ENCODE measurements at regions not wholly inside any gene's neighbourhood (a gene's known extent, or its start where the extent isn't known, plus 50 kb on each side); places are given as distances from the start of the nearest gene placed in this dataset.

GRCh38 chr7:31236868-31237267 lies 103.7 kb downstream of the NEUROD6 start:
- Histone ChIP-seq H3K36me3 (ENCODE audit: insufficient read depth, low read length) (no peaks in the 10 kb centered on the region), H3K9ac (ENCODE audit: low read length) (no peak overlapping the region), H3K4me1 (ENCODE audit: insufficient read depth, low read length, severe bottlenecking) (no peaks in the 10 kb centered on the region), H2AFZ (ENCODE audit: low read length) (no peak overlapping the region), H3F3A (ENCODE audit: insufficient read depth, low read length) (no peaks in the 10 kb centered on the region), H3K27me3 (ENCODE audit: insufficient read depth, low read length) (no peaks in the 10 kb centered on the region), H4K20me1 (ENCODE audit: insufficient read depth, low read length) (no peaks in the 10 kb centered on the region), H3K9me3 (ENCODE audit: low read length) (no peaks in the 10 kb centered on the region), H3K27ac (ENCODE audit: low read depth, low read length, poor library complexity, severe bottlenecking) (no peak overlapping the region), H3K9me2 (ENCODE audit: low read depth, low read length) (no peaks in the 10 kb centered on the region), H3K79me2 (ENCODE audit: insufficient read depth, low read length) (no peaks in the 10 kb centered on the region), H3K4me3 (ENCODE audit: low read depth, low read length, poor library complexity, severe bottlenecking) (no peak overlapping the region), H3K4me2 (ENCODE audit: low read length) (no peak overlapping the region)
- no peak for TF ChIP-seq EZH2 (IDR thresholded peaks at IDR 0.05; ENCODE audit: borderline replicate concordance, low read length)
- TF ChIP-seq, protein P1, sequence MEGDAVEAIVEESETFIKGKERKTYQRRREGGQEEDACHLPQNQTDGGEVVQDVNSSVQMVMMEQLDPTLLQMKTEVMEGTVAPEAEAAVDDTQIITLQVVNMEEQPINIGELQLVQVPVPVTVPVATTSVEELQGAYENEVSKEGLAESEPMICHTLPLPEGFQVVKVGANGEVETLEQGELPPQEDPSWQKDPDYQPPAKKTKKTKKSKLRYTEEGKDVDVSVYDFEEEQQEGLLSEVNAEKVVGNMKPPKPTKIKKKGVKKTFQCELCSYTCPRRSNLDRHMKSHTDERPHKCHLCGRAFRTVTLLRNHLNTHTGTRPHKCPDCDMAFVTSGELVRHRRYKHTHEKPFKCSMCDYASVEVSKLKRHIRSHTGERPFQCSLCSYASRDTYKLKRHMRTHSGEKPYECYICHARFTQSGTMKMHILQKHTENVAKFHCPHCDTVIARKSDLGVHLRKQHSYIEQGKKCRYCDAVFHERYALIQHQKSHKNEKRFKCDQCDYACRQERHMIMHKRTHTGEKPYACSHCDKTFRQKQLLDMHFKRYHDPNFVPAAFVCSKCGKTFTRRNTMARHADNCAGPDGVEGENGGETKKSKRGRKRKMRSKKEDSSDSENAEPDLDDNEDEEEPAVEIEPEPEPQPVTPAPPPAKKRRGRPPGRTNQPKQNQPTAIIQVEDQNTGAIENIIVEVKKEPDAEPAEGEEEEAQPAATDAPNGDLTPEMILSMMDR (IDR thresholded peaks at IDR 0.05; ENCODE audit: low read length) = no peak

DNA sequence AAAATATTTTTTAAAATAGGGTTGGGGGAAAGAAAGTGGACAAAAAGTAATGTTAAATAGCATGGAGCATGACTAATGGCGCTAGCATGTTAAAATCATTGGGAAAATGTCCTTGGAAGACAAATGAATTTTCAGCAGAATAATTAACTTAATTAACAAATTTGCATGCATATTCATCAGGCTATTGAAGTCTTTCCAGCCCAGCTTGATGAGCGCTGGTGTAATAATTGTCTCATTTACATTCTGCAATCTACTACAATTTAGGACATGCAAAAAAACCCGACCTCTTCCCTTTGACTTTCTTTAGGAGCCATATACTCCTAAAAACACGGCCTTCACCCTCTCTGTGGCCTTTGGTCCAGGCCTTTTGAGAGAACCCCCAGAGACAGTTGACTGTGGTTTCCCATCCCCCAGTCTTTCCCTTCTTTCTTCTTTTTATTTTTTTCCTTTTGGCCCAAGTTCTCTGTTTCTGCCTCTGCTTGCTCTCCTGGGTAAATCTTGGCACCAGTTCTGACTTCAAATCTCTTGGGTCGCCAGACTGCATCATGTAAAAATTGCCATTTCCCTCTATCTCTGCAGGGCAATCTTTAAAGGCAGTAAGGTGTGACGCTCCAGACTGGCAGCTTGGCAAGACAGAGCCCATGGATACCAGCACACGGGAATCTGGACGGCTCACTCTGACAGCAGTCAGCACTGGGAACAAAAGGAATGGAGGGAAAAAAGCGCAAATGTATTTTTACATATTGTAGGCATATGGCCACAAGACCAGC lies 105.5 kb downstream of the NEUROD6 start:
- H3K9me3 ChIP-seq (ENCODE audit: low read length) = no peaks in the 10 kb centered on the region
- no peaks in the 10 kb centered on the region for H4K20me1 ChIP-seq (ENCODE audit: insufficient read depth, low read length)
- H3K27ac ChIP-seq (ENCODE audit: low read depth, low read length, poor library complexity, severe bottlenecking) = no peak overlapping the region
- no peak overlapping the region for H3K4me3 ChIP-seq (ENCODE audit: low read depth, low read length, poor library complexity, severe bottlenecking)
- H3F3A ChIP-seq (ENCODE audit: insufficient read depth, low read length) = no peaks in the 10 kb centered on the region
- no peaks in the 10 kb centered on the region for H3K36me3 ChIP-seq (ENCODE audit: insufficient read depth, low read length)
- H3K9ac ChIP-seq (ENCODE audit: low read length) = no peak overlapping the region
- no peaks in the 10 kb centered on the region for H3K9me2 ChIP-seq (ENCODE audit: low read depth, low read length)
- TF ChIP-seq EZH2 (IDR thresholded peaks at IDR 0.05; ENCODE audit: borderline replicate concordance, low read length) = no peak
- TF ChIP-seq, protein P1 (IDR thresholded peaks at IDR 0.05; ENCODE audit: low read length) = no peak
- no peak overlapping the region for H2AFZ ChIP-seq (ENCODE audit: low read length)
- no peak overlapping the region for H3K4me2 ChIP-seq (ENCODE audit: low read length)
- no peaks in the 10 kb centered on the region for H3K27me3 ChIP-seq (ENCODE audit: insufficient read depth, low read length)
- H3K4me1 ChIP-seq (ENCODE audit: insufficient read depth, low read length, severe bottlenecking) = no peaks in the 10 kb centered on the region
- no peaks in the 10 kb centered on the region for H3K79me2 ChIP-seq (ENCODE audit: insufficient read depth, low read length)

- H3K27ac ChIP-seq (ENCODE audit: low read depth, low read length, poor library complexity, severe bottlenecking) = no peak overlapping the region
- no peaks in the 10 kb centered on the region for H3K79me2 ChIP-seq (ENCODE audit: insufficient read depth, low read length)
- no peaks in the 10 kb centered on the region for H4K20me1 ChIP-seq (ENCODE audit: insufficient read depth, low read length)
- H3F3A ChIP-seq (ENCODE audit: insufficient read depth, low read length) = no peaks in the 10 kb centered on the region
- H3K9me3 ChIP-seq (ENCODE audit: low read length) = peaks cover 4% of the 10 kb centered on the region; the same call in 1 of the 2 replicates
- TF ChIP-seq, protein P1 (IDR thresholded peaks at IDR 0.05; ENCODE audit: low read length) = no peak
- TF ChIP-seq EZH2 (IDR thresholded peaks at IDR 0.05; ENCODE audit: borderline replicate concordance, low read length) = no peak
- no peaks in the 10 kb centered on the region for H3K4me1 ChIP-seq (ENCODE audit: insufficient read depth, low read length, severe bottlenecking)
- no peak overlapping the region for H3K9ac ChIP-seq (ENCODE audit: low read length)
- no peak overlapping the region for H3K4me2 ChIP-seq (ENCODE audit: low read length)
- no peak overlapping the region for H2AFZ ChIP-seq (ENCODE audit: low read length)
- H3K36me3 ChIP-seq (ENCODE audit: insufficient read depth, low read length) = no peaks in the 10 kb centered on the region
- H3K4me3 ChIP-seq (ENCODE audit: low read depth, low read length, poor library complexity, severe bottlenecking) = no peak overlapping the region
- H3K9me2 ChIP-seq (ENCODE audit: low read depth, low read length) = no peaks in the 10 kb centered on the region
- no peaks in the 10 kb centered on the region for H3K27me3 ChIP-seq (ENCODE audit: insufficient read depth, low read length)
Measured at GRCh38 chr7:31228957-31229356, 111.6 kb downstream of the NEUROD6 start.
